HepG2 (cell line): ENCODE measurements at regions not wholly inside any gene's neighbourhood (a gene's known extent, or its start where the extent isn't known, plus 50 kb on each side); places are given as distances from the start of the nearest gene placed in this dataset.

Experiments used
- ATAC-seq: fragments of 200-7000 bp; cut with Tn5 transposase; 3 replicates; pipeline ENCODE4 v1.9.1; 2020; ENCODE audit warnings: mild to moderate bottlenecking, moderate library complexity
- BruUV-seq: library from RNA; stranded (reverse); fragments of 400-500 nt; replicated peaks from 2 replicates; lab custom pipeline; 2021; lab: Mats Ljungman, UMichigan
- CTCF ChIA-PET: fragments of 300-600 bp; formaldehyde crosslinking; extraction: SDS; loops from one replicate; lab custom pipeline; 2021; ENCODE audit warnings: low total read pairs, inconsistent platforms, low intra/inter-chr PET ratio; lab: Yijun Ruan, JAX
- POLR2A ChIA-PET: fragments of 350-600 bp; sonication (Branson Sonifier 250); formaldehyde crosslinking; loops from one replicate; lab custom pipeline; 2020; ENCODE audit warnings: antibody characterized with exemption, inconsistent platforms; lab: Yijun Ruan, JAX
- DNase-seq: peaks from one replicate; pipeline ENCODE4 v3.0.0-alpha.2; 2015; ENCODE audit warnings: low spot score
- FAIRE-seq: peaks from 3 replicates; lab custom pipeline; 2011; peaks lifted over from hg19 to GRCh38; lab: Jason Lieb, UNC
- H2AFZ ChIP-seq: one replicate; pipeline ENCODE4 v1.6.1; 2011; ENCODE audit warnings: low read length, inconsistent platforms
- H3K27ac ChIP-seq: fragments of 300-600 bp; 3 replicates; pipeline ENCODE4 v1.8.0; 2011; ENCODE audit warnings: mixed run types, mild to moderate bottlenecking, mixed read lengths, low read length, inconsistent platforms; ENCODE audit not compliant: insufficient read depth; ENCODE audit errors: extremely low read length
- H3K27me3 ChIP-seq, 2 experiments: fragments of 200-600 bp in 1 of 2; 2 replicates in 1 of 2; 3 replicates in 1 of 2; pipeline versions ENCODE4 v1.6.0 to v1.8.0; 2011; ENCODE audit warnings: low read length in 2 of 2, mild to moderate bottlenecking in 2 of 2, moderate library complexity in 2 of 2, inconsistent platforms in 1 of 2; ENCODE audit not compliant: insufficient read depth in 2 of 2, control insufficient read depth in 1 of 2
- H3K36me3 ChIP-seq, 2 experiments: fragments of 200-600 bp in 1 of 2; replicated peaks in 1 of 2; 2 replicates in 1 of 2; 3 replicates in 1 of 2; pipeline versions ENCODE4 v1.5.1 to v1.8.0; 2011; ENCODE audit warnings: low read length in 2 of 2, inconsistent platforms in 1 of 2; ENCODE audit not compliant: insufficient read depth in 2 of 2, control insufficient read depth in 1 of 2
- H3K4me1 ChIP-seq: 2 replicates; pipeline ENCODE4 v1.5.1; 2012; ENCODE audit warnings: low read length, inconsistent platforms; ENCODE audit not compliant: insufficient read depth
- H3K4me2 ChIP-seq: 2 replicates; pipeline ENCODE4 v1.6.0; 2011; ENCODE audit warnings: low read depth, low read length, inconsistent platforms
- H3K4me3 ChIP-seq, 3 experiments: fragments of 200-600 bp in 1 of 3; sonication (generic), shearing (Covaris generic) in 1 of 3; replicated peaks in 1 of 3; 2 replicates each; pipeline ENCODE4 v1.5.1; 2011 to 2016; ENCODE audit warnings: low read length in 3 of 3, inconsistent platforms in 2 of 3, low read depth in 2 of 3, mild to moderate bottlenecking in 2 of 3, control low read depth in 1 of 3, mixed read lengths in 1 of 3; ENCODE audit not compliant: insufficient read depth in 1 of 3
- H3K79me2 ChIP-seq: one replicate; pipeline ENCODE4 v1.6.1; 2011; ENCODE audit warnings: low read length, inconsistent platforms; ENCODE audit not compliant: insufficient read depth
- H3K9ac ChIP-seq: 2 replicates; pipeline ENCODE4 v1.6.0; 2011; ENCODE audit warnings: mild to moderate bottlenecking, low read depth, low read length, inconsistent platforms; ENCODE audit not compliant: insufficient read depth
- H3K9me3 ChIP-seq: 2 replicates; pipeline ENCODE4 v1.5.1; 2012; ENCODE audit warnings: mild to moderate bottlenecking, low read length
- H4K20me1 ChIP-seq: 2 replicates; pipeline ENCODE4 v1.6.0; 2011; ENCODE audit warnings: inconsistent platforms, mild to moderate bottlenecking, low read length, moderate library complexity; ENCODE audit not compliant: insufficient read depth
- AFF4 ChIP-seq: sonication (generic); formaldehyde crosslinking; IDR thresholded peaks from 2 replicates; pipeline ENCODE4 v1.4.0; 2020; ENCODE audit warnings: missing genetic modification reagents
- CSRNP2 ChIP-seq: sonication (generic); formaldehyde crosslinking; conservative IDR thresholded peaks from 2 replicates; pipeline ENCODE4 v1.8.0; 2022; ENCODE audit warnings: low read depth, missing genetic modification reagents
- PAXIP1 ChIP-seq: sonication (generic); formaldehyde crosslinking; conservative IDR thresholded peaks from 2 replicates; pipeline ENCODE4 v1.4.0; 2020; ENCODE audit warnings: mild to moderate bottlenecking, missing genetic modification reagents, moderate library complexity
- PHB2 ChIP-seq: fragments of 450-650 bp; IDR thresholded peaks from 2 replicates; pipeline ENCODE4 v1.6.1; 2018; ENCODE audit not compliant: partially characterized antibody
- PLSCR1 ChIP-seq: sonication (generic); formaldehyde crosslinking; IDR thresholded peaks from 2 replicates; pipeline ENCODE4 v1.5.0; 2020; ENCODE audit warnings: missing genetic modification reagents, mild to moderate bottlenecking, borderline replicate concordance
- SETDB1 ChIP-seq: sonication (generic); formaldehyde crosslinking; IDR thresholded peaks from 2 replicates; pipeline ENCODE4 v1.5.1; 2020; ENCODE audit warnings: missing genetic modification reagents, mild to moderate bottlenecking, borderline replicate concordance
- ZBTB49 ChIP-seq: sonication (generic); formaldehyde crosslinking; IDR thresholded peaks from 2 replicates; pipeline ENCODE4 v1.4.0; 2020; ENCODE audit warnings: missing genetic modification reagents, borderline replicate concordance
- ZNF274 ChIP-seq: sonication (generic); formaldehyde crosslinking; IDR thresholded peaks from 2 replicates; pipeline ENCODE4 v1.5.1; 2020; ENCODE audit warnings: mild to moderate bottlenecking, missing genetic modification reagents
- ZNF317 ChIP-seq: sonication (generic); formaldehyde crosslinking; IDR thresholded peaks from 2 replicates; pipeline ENCODE4 v1.5.0; 2020; ENCODE audit warnings: mild to moderate bottlenecking, missing genetic modification reagents
- ZNF513 ChIP-seq: sonication (generic); formaldehyde crosslinking; conservative IDR thresholded peaks from 2 replicates; pipeline ENCODE4 v1.5.0; 2020; ENCODE audit warnings: missing genetic modification reagents
- WGBS: methylation state at CpG from one replicate; pipeline ENCODE4 v1.1.6; 2017; ENCODE audit warnings: low lambda C conversion rate; 5-methylcytosine and 5-hydroxymethylcytosine counted together
- in situ Hi-C: cut with HindIII; loops from 2 replicates; pipeline ENCODE4 v1.10.0; 2017; ENCODE audit warnings: low pct_unique_long_range_greater_than_20kb; ENCODE audit not compliant: extremely low pct_ligation_motif_present
- intact Hi-C: fragments of 100-400 bp; cut with micrococcal nuclease; formaldehyde crosslinking; loops from one replicate; pipeline ENCODE4 v1.10.0; 2022; ENCODE audit not compliant: unreplicated experiment

GRCh38 chr5:117943541-117943940 lies 1044.8 kb downstream of the DTWD2 start:
- POLR2A ChIA-PET = no interaction called here
- in situ Hi-C loops (no loop called here), intact Hi-C loops (no loop called here)
- BruUV-seq = no TSS peak
- H4K20me1 ChIP-seq = no peaks in the 10 kb centered on the region
- no peaks in the 10 kb centered on the region for H3K27me3 ChIP-seq
- H3K9ac ChIP-seq = no peak overlapping the region
- no peak overlapping the region for H2AFZ ChIP-seq
- no peak overlapping the region for H3K4me3 ChIP-seq
- CTCF ChIA-PET = no interaction called here
- no peaks in the 10 kb centered on the region for H3K9me3 ChIP-seq
- no peak overlapping the region for H3K4me2 ChIP-seq
- FAIRE-seq (no peak), DNase-seq (no peak), ATAC-seq (no peak)
- TF ChIP-seq PAXIP1 (CRISPR knock-in tag) (no peak), ZNF317 (CRISPR knock-in tag) (no peak), AFF4 (CRISPR knock-in tag) (no peak), ZNF513 (CRISPR knock-in tag) (no peak), ZNF274 (CRISPR knock-in tag) (no peak), PHB2 (no peak), SETDB1 (no peak), PLSCR1 (CRISPR knock-in tag) (no peak), CSRNP2 (CRISPR knock-in tag) (no peak), ZBTB49 (CRISPR knock-in tag) (no peak)
- H3K79me2 ChIP-seq = no peaks in the 10 kb centered on the region
- no peaks in the 10 kb centered on the region for H3K4me1 ChIP-seq
- H3K36me3 ChIP-seq = no peaks in the 10 kb centered on the region
- no peak overlapping the region for H3K27ac ChIP-seq
- 2% methylated on average over 3 of the region's 3 CpGs for WGBS
